Astrocyte (in vitro differentiated cells and primary cell): ENCODE measurements at regions not wholly inside any gene's neighbourhood (a gene's known extent, or its start where the extent isn't known, plus 50 kb on each side); places are given as distances from the start of the nearest gene placed in this dataset.

Experiments used
- EZH2 ChIP-seq: IDR thresholded peaks from 2 replicates; pipeline ENCODE4 v1.6.1; 2012; ENCODE audit warnings: mild to moderate bottlenecking, low read length, inconsistent platforms; ENCODE audit not compliant: insufficient read depth
- TF ChIP-seq, protein P1 (sequence below): IDR thresholded peaks from 2 replicates; pipeline ENCODE4 v1.5.1; 2011; ENCODE audit warnings: low read depth, mild to moderate bottlenecking, inconsistent platforms, low read length, moderate library complexity; ENCODE audit not compliant: insufficient read depth

DNA sequence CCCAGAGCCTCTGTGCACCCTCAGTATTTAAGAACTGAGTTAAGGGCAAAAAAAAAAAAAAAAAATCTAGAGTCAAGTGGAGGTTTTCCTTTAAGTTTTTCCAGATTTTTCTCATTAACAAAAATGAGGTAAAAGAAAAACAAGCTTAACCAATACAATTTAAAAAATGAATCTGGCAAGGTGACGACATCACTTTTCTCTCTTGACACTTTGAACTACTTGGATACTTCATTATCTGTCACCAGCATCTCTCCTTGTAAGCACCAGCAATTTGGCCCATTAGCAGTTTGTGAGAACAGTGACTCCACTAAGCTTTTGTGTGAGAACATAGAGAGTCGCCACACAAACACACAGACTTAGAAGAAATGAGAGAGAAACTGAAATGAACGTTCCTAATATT, 345.7 kb upstream of the SLC30A5 start:
- TF ChIP-seq, protein P1, sequence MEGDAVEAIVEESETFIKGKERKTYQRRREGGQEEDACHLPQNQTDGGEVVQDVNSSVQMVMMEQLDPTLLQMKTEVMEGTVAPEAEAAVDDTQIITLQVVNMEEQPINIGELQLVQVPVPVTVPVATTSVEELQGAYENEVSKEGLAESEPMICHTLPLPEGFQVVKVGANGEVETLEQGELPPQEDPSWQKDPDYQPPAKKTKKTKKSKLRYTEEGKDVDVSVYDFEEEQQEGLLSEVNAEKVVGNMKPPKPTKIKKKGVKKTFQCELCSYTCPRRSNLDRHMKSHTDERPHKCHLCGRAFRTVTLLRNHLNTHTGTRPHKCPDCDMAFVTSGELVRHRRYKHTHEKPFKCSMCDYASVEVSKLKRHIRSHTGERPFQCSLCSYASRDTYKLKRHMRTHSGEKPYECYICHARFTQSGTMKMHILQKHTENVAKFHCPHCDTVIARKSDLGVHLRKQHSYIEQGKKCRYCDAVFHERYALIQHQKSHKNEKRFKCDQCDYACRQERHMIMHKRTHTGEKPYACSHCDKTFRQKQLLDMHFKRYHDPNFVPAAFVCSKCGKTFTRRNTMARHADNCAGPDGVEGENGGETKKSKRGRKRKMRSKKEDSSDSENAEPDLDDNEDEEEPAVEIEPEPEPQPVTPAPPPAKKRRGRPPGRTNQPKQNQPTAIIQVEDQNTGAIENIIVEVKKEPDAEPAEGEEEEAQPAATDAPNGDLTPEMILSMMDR, result no peak
- no peak for TF ChIP-seq EZH2
